ENCODE measurements at regions not wholly inside any gene's neighbourhood (a gene's known extent, or its start where the extent isn't known, plus 50 kb on each side); places are given as distances from the start of the nearest gene placed in this dataset.

- CTCF ChIA-PET = no interaction called here
- intact Hi-C loops (cut with micrococcal nuclease; ENCODE audit: unreplicated experiment) = no loop called here
- no peaks in the 10 kb centered on the region for H3K36me3 ChIP-seq (ENCODE audit: control insufficient read depth, insufficient read depth, low read length)
- DNase-seq (ENCODE audit: low read depth, low spot score) (no peak), ATAC-seq (no peak)
- POLR2A ChIA-PET = no interaction called here
- no peaks in the 10 kb centered on the region for H3K4me1 ChIP-seq (ENCODE audit: control insufficient read depth, insufficient read depth, low read length)
- H3K27me3 ChIP-seq (ENCODE audit: control insufficient read depth, insufficient read depth, low read length) = no peaks in the 10 kb centered on the region
- no peak for TF ChIP-seq POLR2AphosphoS5 (IDR thresholded peaks at IDR 0.05; ENCODE audit: low read depth, low read length)
- TF ChIP-seq REST (IDR thresholded peaks at IDR 0.05; ENCODE audit: insufficient read depth in 1 of 2, low read depth in 2 of 2, low read length in 1 of 2) = no peak
- TF ChIP-seq TCF7L2 (IDR thresholded peaks at IDR 0.05; ENCODE audit: low read depth, low read length) = no peak
- TF ChIP-seq CTCF (IDR thresholded peaks at IDR 0.05) = no peak
- TF ChIP-seq SIN3A (IDR thresholded peaks at IDR 0.05; ENCODE audit: borderline replicate concordance, insufficient read depth, low read depth, low read length) = no peak
- BruUV-seq (replicated peaks) = no TSS peak
- in situ Hi-C loops (cut with HindIII; ENCODE audit: low pct_unique_long_range_greater_than_20kb, low sequenced_read_pairs) = no loop called here
- no peaks in the 10 kb centered on the region for H3K9me3 ChIP-seq (ENCODE audit: control insufficient read depth, insufficient read depth, low read depth, low read length)
- no peak overlapping the region for H3K27ac ChIP-seq (ENCODE audit: low read length)
- no peak overlapping the region for H3K4me3 ChIP-seq (ENCODE audit: low read depth in 2 of 2, low read length in 2 of 2)
Measured at GRCh38 chr1:59135761-59136255, 161.1 kb upstream of the FGGY start.

GRCh38 chr1:59136541-59137275 is 160.2 kb upstream of the FGGY start:
- Histone ChIP-seq H3K27ac (ENCODE audit: low read length) (no peak overlapping the region), H3K36me3 (ENCODE audit: control insufficient read depth, insufficient read depth, low read length) (no peaks in the 10 kb centered on the region), H3K4me1 (ENCODE audit: control insufficient read depth, insufficient read depth, low read length) (no peaks in the 10 kb centered on the region), H3K27me3 (ENCODE audit: control insufficient read depth, insufficient read depth, low read length) (no peaks in the 10 kb centered on the region), H3K4me3 (ENCODE audit: low read depth in 2 of 2, low read length in 2 of 2) (no peak overlapping the region), H3K9me3 (ENCODE audit: control insufficient read depth, insufficient read depth, low read depth, low read length) (no peaks in the 10 kb centered on the region)
- no peak for ATAC-seq
- BruUV-seq (replicated peaks) = no TSS peak
- POLR2A ChIA-PET = no interaction called here
- in situ Hi-C loops (cut with HindIII; ENCODE audit: low pct_unique_long_range_greater_than_20kb, low sequenced_read_pairs) (no loop called here), intact Hi-C loops (cut with micrococcal nuclease; ENCODE audit: unreplicated experiment) (no loop called here)
- TF ChIP-seq POLR2AphosphoS5 (IDR thresholded peaks at IDR 0.05; ENCODE audit: low read depth, low read length) (no peak), CTCF (IDR thresholded peaks at IDR 0.05) (no peak), TCF7L2 (IDR thresholded peaks at IDR 0.05; ENCODE audit: low read depth, low read length) (no peak), REST (IDR thresholded peaks at IDR 0.05; ENCODE audit: insufficient read depth in 1 of 2, low read depth in 2 of 2, low read length in 1 of 2) (no peak), SIN3A (IDR thresholded peaks at IDR 0.05; ENCODE audit: borderline replicate concordance, insufficient read depth, low read depth, low read length) (no peak)
- no peak for DNase-seq (ENCODE audit: low read depth, low spot score)
- CTCF ChIA-PET = no interaction called here
